ENCODE measurements at regions not wholly inside any gene's neighbourhood (a gene's known extent, or its start where the extent isn't known, plus 50 kb on each side); places are given as distances from the start of the nearest gene placed in this dataset.

GRCh38 chr7:52095861-52096260 is 779.3 kb upstream of the COBL start:
- no peak overlapping the region for H3K4me3 Mint-ChIP-seq
- Histone ChIP-seq H3K4me1 (ENCODE audit: insufficient read depth, low read length) (no peaks in the 10 kb centered on the region), H3K36me3 (ENCODE audit: insufficient read depth, low read length) (no peaks in the 10 kb centered on the region), H3K4me3 (ENCODE audit: low read length) (no peak overlapping the region), H3K27me3 (ENCODE audit: insufficient read depth, low read length, poor library complexity, severe bottlenecking) (no peaks in the 10 kb centered on the region), H3K9me3 (ENCODE audit: low read length) (no peaks in the 10 kb centered on the region), H3K27ac (ENCODE audit: low read depth, low read length) (no peak overlapping the region)
- peaks cover 11 to 31% (median 19%) of the 10 kb centered on the region in 5 donors for H3K9me3 Mint-ChIP-seq
- POLR2A ChIA-PET, result no interaction called here
- H3K27me3 Mint-ChIP-seq, result peaks cover 0 to 1% of the 10 kb centered on the region in 2 donors
- H3K36me3 Mint-ChIP-seq, result no peaks in the 10 kb centered on the region
- no peak for DNase-seq
- no peak overlapping the region for H3K27ac Mint-ChIP-seq
- CTCF ChIA-PET, result no interaction called here
- H3K4me1 Mint-ChIP-seq, result no peaks in the 10 kb centered on the region

GRCh38 chr7:52091996-52092395 is 775.4 kb upstream of the COBL start:
- no peak for DNase-seq
- Histone ChIP-seq H3K4me3 (ENCODE audit: low read length) (no peak overlapping the region), H3K4me1 (ENCODE audit: insufficient read depth, low read length) (no peaks in the 10 kb centered on the region), H3K9me3 (ENCODE audit: low read length) (no peaks in the 10 kb centered on the region), H3K27me3 (ENCODE audit: insufficient read depth, low read length, poor library complexity, severe bottlenecking) (no peaks in the 10 kb centered on the region), H3K27ac (ENCODE audit: low read depth, low read length) (no peak overlapping the region), H3K36me3 (ENCODE audit: insufficient read depth, low read length) (no peaks in the 10 kb centered on the region)
- Mint-ChIP-seq H3K4me3 (no peak overlapping the region), H3K9me3 (peaks cover 8 to 41% (median 19%) of the 10 kb centered on the region in 5 donors), H3K4me1 (no peaks in the 10 kb centered on the region), H3K27me3 (peaks cover 0 to 1% of the 10 kb centered on the region in 2 donors), H3K27ac (no peak overlapping the region), H3K36me3 (no peaks in the 10 kb centered on the region)
- CTCF ChIA-PET, result no interaction called here
- POLR2A ChIA-PET, result no interaction called here

GRCh38 chr7:52091101-52091500 is 774.5 kb upstream of the COBL start:
- CTCF ChIA-PET, result no interaction called here
- POLR2A ChIA-PET, result no interaction called here

GRCh38 chr7:52088008-52088901 is 771.6 kb upstream of the COBL start:
- Histone ChIP-seq H3K27me3 (ENCODE audit: insufficient read depth, low read length, poor library complexity, severe bottlenecking) (no peaks in the 10 kb centered on the region), H3K27ac (ENCODE audit: low read depth, low read length) (no peak overlapping the region), H3K4me3 (ENCODE audit: low read length) (no peak overlapping the region), H3K4me1 (ENCODE audit: insufficient read depth, low read length) (no peaks in the 10 kb centered on the region), H3K36me3 (ENCODE audit: insufficient read depth, low read length) (no peaks in the 10 kb centered on the region), H3K9me3 (ENCODE audit: low read length) (no peaks in the 10 kb centered on the region)
- no peaks in the 10 kb centered on the region for H3K4me1 Mint-ChIP-seq
- no peak for DNase-seq
- no peak overlapping the region for H3K4me3 Mint-ChIP-seq
- no peaks in the 10 kb centered on the region for H3K36me3 Mint-ChIP-seq
- ChIA-PET CTCF (no interaction called here), POLR2A (no interaction called here)
- peaks cover 10 to 48% (median 13%) of the 10 kb centered on the region in 5 donors for H3K9me3 Mint-ChIP-seq
- H3K27me3 Mint-ChIP-seq, result no peaks in the 10 kb centered on the region
- no peak overlapping the region for H3K27ac Mint-ChIP-seq

More at GRCh38 chr7:52091101-52091500, 774.5 kb upstream of the COBL start:
- Histone ChIP-seq H3K4me1 (ENCODE audit: insufficient read depth, low read length) (no peaks in the 10 kb centered on the region), H3K36me3 (ENCODE audit: insufficient read depth, low read length) (no peaks in the 10 kb centered on the region), H3K4me3 (ENCODE audit: low read length) (no peak overlapping the region), H3K27ac (ENCODE audit: low read depth, low read length) (no peak overlapping the region), H3K27me3 (ENCODE audit: insufficient read depth, low read length, poor library complexity, severe bottlenecking) (no peaks in the 10 kb centered on the region), H3K9me3 (ENCODE audit: low read length) (no peaks in the 10 kb centered on the region)
- DNase-seq, result no peak
- H3K9me3 Mint-ChIP-seq, result peaks cover 8 to 49% (median 18%) of the 10 kb centered on the region in 5 donors
- H3K27ac Mint-ChIP-seq, result no peak overlapping the region
- H3K27me3 Mint-ChIP-seq, result no peaks in the 10 kb centered on the region
- no peaks in the 10 kb centered on the region for H3K36me3 Mint-ChIP-seq
- H3K4me1 Mint-ChIP-seq, result no peaks in the 10 kb centered on the region
- H3K4me3 Mint-ChIP-seq, result no peak overlapping the region

- no peak overlapping the region for H3K4me3 ChIP-seq (ENCODE audit: low read length)
- no peaks in the 10 kb centered on the region for H3K27me3 Mint-ChIP-seq
- no peak overlapping the region for H3K4me3 Mint-ChIP-seq
- H3K9me3 ChIP-seq (ENCODE audit: low read length), result no peaks in the 10 kb centered on the region
- no peaks in the 10 kb centered on the region for H3K36me3 ChIP-seq (ENCODE audit: insufficient read depth, low read length)
- no peaks in the 10 kb centered on the region for H3K4me1 ChIP-seq (ENCODE audit: insufficient read depth, low read length)
- H3K4me1 Mint-ChIP-seq, result no peaks in the 10 kb centered on the region
- H3K9me3 Mint-ChIP-seq, result peaks cover 10 to 40% (median 16%) of the 10 kb centered on the region in 5 donors
- POLR2A ChIA-PET, result no interaction called here
- CTCF ChIA-PET, result no interaction called here
- DNase-seq, result no peak
- H3K27me3 ChIP-seq (ENCODE audit: insufficient read depth, low read length, poor library complexity, severe bottlenecking), result no peaks in the 10 kb centered on the region
- H3K27ac Mint-ChIP-seq, result no peak overlapping the region
- no peaks in the 10 kb centered on the region for H3K36me3 Mint-ChIP-seq
- H3K27ac ChIP-seq (ENCODE audit: low read depth, low read length), result no peak overlapping the region
Measured at GRCh38 chr7:52085610-52086009, 769.0 kb upstream of the COBL start.

GRCh38 chr7:52080493-52080892 is 763.9 kb upstream of the COBL start:
- Mint-ChIP-seq H3K36me3 (no peaks in the 10 kb centered on the region), H3K4me1 (no peaks in the 10 kb centered on the region), H3K27ac (no peak overlapping the region), H3K4me3 (no peak overlapping the region), H3K27me3 (no peaks in the 10 kb centered on the region), H3K9me3 (peaks cover 14 to 32% (median 22%) of the 10 kb centered on the region in 5 donors)
- POLR2A ChIA-PET, result no interaction called here
- H3K27me3 ChIP-seq (ENCODE audit: insufficient read depth, low read length, poor library complexity, severe bottlenecking), result no peaks in the 10 kb centered on the region
- H3K4me3 ChIP-seq (ENCODE audit: low read length), result no peak overlapping the region
- CTCF ChIA-PET, result no interaction called here
- H3K4me1 ChIP-seq (ENCODE audit: insufficient read depth, low read length), result no peaks in the 10 kb centered on the region
- H3K27ac ChIP-seq (ENCODE audit: low read depth, low read length), result no peak overlapping the region
- no peaks in the 10 kb centered on the region for H3K9me3 ChIP-seq (ENCODE audit: low read length)
- no peaks in the 10 kb centered on the region for H3K36me3 ChIP-seq (ENCODE audit: insufficient read depth, low read length)
- DNase-seq, result no peak

GRCh38 chr7:52079726-52080125 is 763.1 kb upstream of the COBL start:
- POLR2A ChIA-PET, result no interaction called here
- CTCF ChIA-PET, result no interaction called here
- Histone ChIP-seq H3K27me3 (ENCODE audit: insufficient read depth, low read length, poor library complexity, severe bottlenecking) (no peaks in the 10 kb centered on the region), H3K4me3 (ENCODE audit: low read length) (no peak overlapping the region), H3K36me3 (ENCODE audit: insufficient read depth, low read length) (no peaks in the 10 kb centered on the region), H3K4me1 (ENCODE audit: insufficient read depth, low read length) (no peaks in the 10 kb centered on the region), H3K27ac (ENCODE audit: low read depth, low read length) (no peak overlapping the region), H3K9me3 (ENCODE audit: low read length) (no peaks in the 10 kb centered on the region)
- Mint-ChIP-seq H3K4me3 (no peak overlapping the region), H3K4me1 (no peaks in the 10 kb centered on the region), H3K27me3 (no peaks in the 10 kb centered on the region), H3K9me3 (peaks cover 15 to 32% (median 26%) of the 10 kb centered on the region in 5 donors), H3K36me3 (no peaks in the 10 kb centered on the region), H3K27ac (no peak overlapping the region)
- no peak for DNase-seq

GRCh38 chr7:52077571-52077970 is 761.0 kb upstream of the COBL start:
- Mint-ChIP-seq H3K9me3 (peaks cover 11 to 35% (median 30%) of the 10 kb centered on the region in 5 donors), H3K36me3 (no peaks in the 10 kb centered on the region), H3K4me3 (no peak overlapping the region), H3K27ac (no peak overlapping the region), H3K4me1 (no peaks in the 10 kb centered on the region), H3K27me3 (no peaks in the 10 kb centered on the region)
- H3K27me3 ChIP-seq (ENCODE audit: insufficient read depth, low read length, poor library complexity, severe bottlenecking), result no peaks in the 10 kb centered on the region
- no peak for DNase-seq
- no peak overlapping the region for H3K27ac ChIP-seq (ENCODE audit: low read depth, low read length)
- H3K9me3 ChIP-seq (ENCODE audit: low read length), result no peaks in the 10 kb centered on the region
- no peaks in the 10 kb centered on the region for H3K36me3 ChIP-seq (ENCODE audit: insufficient read depth, low read length)
- CTCF ChIA-PET, result no interaction called here
- H3K4me1 ChIP-seq (ENCODE audit: insufficient read depth, low read length), result no peaks in the 10 kb centered on the region
- POLR2A ChIA-PET, result no interaction called here
- H3K4me3 ChIP-seq (ENCODE audit: low read length), result no peak overlapping the region

Measured in CD8-positive, alpha-beta memory T cell (primary cell).